ENCODE measurements at regions not wholly inside any gene's neighbourhood (a gene's known extent, or its start where the extent isn't known, plus 50 kb on each side); places are given as distances from the start of the nearest gene placed in this dataset.

DNA sequence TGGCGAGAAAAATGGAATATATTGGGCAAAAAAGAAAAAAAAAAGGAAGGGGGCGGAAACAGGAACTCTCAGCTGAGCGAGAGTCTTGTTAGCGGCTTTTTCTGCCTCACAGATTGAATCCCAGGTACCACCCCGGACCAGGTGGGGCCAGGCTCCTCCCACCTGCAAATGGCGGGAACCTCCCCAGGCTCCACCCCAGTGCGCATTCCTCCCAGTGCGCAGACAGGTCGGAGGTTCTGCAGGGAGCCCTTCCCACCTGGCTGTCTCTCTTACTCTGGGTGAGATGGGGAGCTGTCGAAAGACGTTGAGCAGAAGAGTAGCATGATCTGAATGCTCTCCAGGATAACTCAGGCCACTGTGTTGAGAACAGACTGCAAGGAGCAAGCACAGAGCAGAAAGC is 57.0 kb upstream of the ETV6 start:
- TF ChIP-seq RCOR1 (IDR thresholded peaks at IDR 0.05; ENCODE audit: insufficient replicate concordance, low read length), result no peak
- no peak for TF ChIP-seq MXI1 (IDR thresholded peaks at IDR 0.05; ENCODE audit: borderline replicate concordance, low read depth, low read length)
- no peak for TF ChIP-seq MAFK (IDR thresholded peaks at IDR 0.05; ENCODE audit: low read depth, low read length)
- TF ChIP-seq, protein P1, sequence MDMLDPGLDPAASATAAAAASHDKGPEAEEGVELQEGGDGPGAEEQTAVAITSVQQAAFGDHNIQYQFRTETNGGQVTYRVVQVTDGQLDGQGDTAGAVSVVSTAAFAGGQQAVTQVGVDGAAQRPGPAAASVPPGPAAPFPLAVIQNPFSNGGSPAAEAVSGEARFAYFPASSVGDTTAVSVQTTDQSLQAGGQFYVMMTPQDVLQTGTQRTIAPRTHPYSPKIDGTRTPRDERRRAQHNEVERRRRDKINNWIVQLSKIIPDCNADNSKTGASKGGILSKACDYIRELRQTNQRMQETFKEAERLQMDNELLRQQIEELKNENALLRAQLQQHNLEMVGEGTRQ (IDR thresholded peaks at IDR 0.05; ENCODE audit: low read depth, low read length), result no peak
- TF ChIP-seq FOS (IDR thresholded peaks at IDR 0.05; ENCODE audit: low read depth, low read length), result no peak
- no peak for TF ChIP-seq POLR2A (IDR thresholded peaks at IDR 0.05; ENCODE audit: low read depth, low read length)
- TF ChIP-seq NFE2L2 (IDR thresholded peaks at IDR 0.05; ENCODE audit: low read depth, low read length), result no peak
- TF ChIP-seq, protein P2, sequence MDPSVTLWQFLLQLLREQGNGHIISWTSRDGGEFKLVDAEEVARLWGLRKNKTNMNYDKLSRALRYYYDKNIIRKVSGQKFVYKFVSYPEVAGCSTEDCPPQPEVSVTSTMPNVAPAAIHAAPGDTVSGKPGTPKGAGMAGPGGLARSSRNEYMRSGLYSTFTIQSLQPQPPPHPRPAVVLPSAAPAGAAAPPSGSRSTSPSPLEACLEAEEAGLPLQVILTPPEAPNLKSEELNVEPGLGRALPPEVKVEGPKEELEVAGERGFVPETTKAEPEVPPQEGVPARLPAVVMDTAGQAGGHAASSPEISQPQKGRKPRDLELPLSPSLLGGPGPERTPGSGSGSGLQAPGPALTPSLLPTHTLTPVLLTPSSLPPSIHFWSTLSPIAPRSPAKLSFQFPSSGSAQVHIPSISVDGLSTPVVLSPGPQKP (IDR thresholded peaks at IDR 0.05; ENCODE audit: borderline replicate concordance, low read depth, low read length), result no peak
- no peak for TF ChIP-seq RFX5 (IDR thresholded peaks at IDR 0.05; ENCODE audit: low read depth, low read length)
- TF ChIP-seq CHD1 (IDR thresholded peaks at IDR 0.05; ENCODE audit: low read depth, low read length), result no peak
- TF ChIP-seq RAD21 (IDR thresholded peaks at IDR 0.05; ENCODE audit: low read length), result no peak
- no peak for TF ChIP-seq CEBPB (IDR thresholded peaks at IDR 0.05; ENCODE audit: low read depth, low read length)
- no peak for TF ChIP-seq SMC3 (IDR thresholded peaks at IDR 0.05; ENCODE audit: low read depth, low read length)
- TF ChIP-seq BHLHE40 (IDR thresholded peaks at IDR 0.05; ENCODE audit: low read depth, low read length), result no peak
- WGBS, 2 experiments (ENCODE audit: extremely low coverage in 2 of 2, insufficient read length in 1 of 2), result no CpG with 5 or more reads among the region's 11 CpGs
- Histone ChIP-seq H2AK9ac (replicated peaks; ENCODE audit: low read depth, low read length, poor library complexity) (no peak overlapping the region), H2BK120ac (ENCODE audit: low read depth, low read length) (no peak overlapping the region), H3K4me2 (ENCODE audit: low read depth, low read length) (no peak overlapping the region), H4K5ac (ENCODE audit: low read depth, low read length) (no peak overlapping the region), H4K20me1 (ENCODE audit: insufficient read depth, low read length) (no peaks in the 10 kb centered on the region), H3K4me1 (ENCODE audit: control insufficient read depth, insufficient read depth, low read length) (no peaks in the 10 kb centered on the region), H4K8ac (ENCODE audit: low read depth in 2 of 2, low read length in 2 of 2) (no peak overlapping the region), H2AFZ (replicated peaks; ENCODE audit: low read length, poor library complexity) (no peak overlapping the region), H3K4me3 (ENCODE audit: insufficient read depth, low read depth, low read length) (no peak overlapping the region), H4K91ac (ENCODE audit: insufficient read depth, low read depth, low read length) (no peak overlapping the region), H3K36me3 (ENCODE audit: control insufficient read depth, insufficient read depth, low read length) (no peaks in the 10 kb centered on the region), H2BK15ac (ENCODE audit: low read depth, low read length) (no peak overlapping the region), H2BK20ac (ENCODE audit: low read depth, low read length) (no peak overlapping the region), H3K9me3 (ENCODE audit: control insufficient read depth, insufficient read depth, low read length) (no peaks in the 10 kb centered on the region), H3K18ac (ENCODE audit: low read depth, low read length) (no peak overlapping the region), H2BK5ac (ENCODE audit: low read depth, low read length, poor library complexity, severe bottlenecking) (no peak overlapping the region), H3K79me1 (ENCODE audit: low read depth in 1 of 2, low read length in 2 of 2) (no peaks in the 10 kb centered on the region), H3K9me1 (ENCODE audit: insufficient read depth, low read length) (no peaks in the 10 kb centered on the region), H3K4ac (ENCODE audit: low read depth, low read length) (no peak overlapping the region), H3K9ac (ENCODE audit: low read depth, low read length) (no peak overlapping the region), H3K56ac (ENCODE audit: extremely low read depth, insufficient read depth, low read length) (no peak overlapping the region), H3K27ac (ENCODE audit: insufficient read depth, low read length) (no peak overlapping the region), H3K23ac (ENCODE audit: low read depth, low read length) (no peak overlapping the region), H3K27me3 (ENCODE audit: control insufficient read depth, insufficient read depth, low read length) (peaks cover 3% of the 10 kb centered on the region; the same call in 1 of the 2 replicates), H2AK5ac (ENCODE audit: low read depth, low read length) (no peak overlapping the region), H3K14ac (replicated peaks; ENCODE audit: low read depth, low read length) (no peak overlapping the region)
- no TSS peak for BruUV-seq (replicated peaks)
- dilution Hi-C loops (cut with HindIII; ENCODE audit: low sequenced_read_pairs, unreplicated experiment), result no loop called here
- intact Hi-C loops (cut with micrococcal nuclease), result no loop called here
- ChIA-PET POLR2A (ENCODE audit: unreplicated experiment) (no interaction called here), CTCF (no interaction called here)
- in situ Hi-C loops (cut with MboI; ENCODE audit: low sequenced_read_pairs), result no loop called here
- ATAC-seq (ENCODE audit: low read depth) (no peak), DNase-seq (no peak)
